22Rv1 (cell line): ENCODE measurements at regions not wholly inside any gene's neighbourhood (a gene's known extent, or its start where the extent isn't known, plus 50 kb on each side); places are given as distances from the start of the nearest gene placed in this dataset.

Experiments used
- H3K27ac ChIP-seq: fragments of 450-650 bp; 2 replicates; pipeline ENCODE4 v1.5.1; 2017
- ZFX ChIP-seq: fragments of 450-650 bp; IDR thresholded peaks from 2 replicates; pipeline ENCODE4 v1.6.1; 2017; ENCODE audit warnings: antibody characterized with exemption, borderline replicate concordance
- TF ChIP-seq, protein P1 (sequence below): fragments of 450-650 bp; IDR thresholded peaks from 2 replicates; pipeline ENCODE4 v1.5.1; 2017; ENCODE audit warnings: mild to moderate bottlenecking

GRCh38 chr16:77137045-77137444 is 53.9 kb upstream of the MON1B start:
- TF ChIP-seq, protein P1, sequence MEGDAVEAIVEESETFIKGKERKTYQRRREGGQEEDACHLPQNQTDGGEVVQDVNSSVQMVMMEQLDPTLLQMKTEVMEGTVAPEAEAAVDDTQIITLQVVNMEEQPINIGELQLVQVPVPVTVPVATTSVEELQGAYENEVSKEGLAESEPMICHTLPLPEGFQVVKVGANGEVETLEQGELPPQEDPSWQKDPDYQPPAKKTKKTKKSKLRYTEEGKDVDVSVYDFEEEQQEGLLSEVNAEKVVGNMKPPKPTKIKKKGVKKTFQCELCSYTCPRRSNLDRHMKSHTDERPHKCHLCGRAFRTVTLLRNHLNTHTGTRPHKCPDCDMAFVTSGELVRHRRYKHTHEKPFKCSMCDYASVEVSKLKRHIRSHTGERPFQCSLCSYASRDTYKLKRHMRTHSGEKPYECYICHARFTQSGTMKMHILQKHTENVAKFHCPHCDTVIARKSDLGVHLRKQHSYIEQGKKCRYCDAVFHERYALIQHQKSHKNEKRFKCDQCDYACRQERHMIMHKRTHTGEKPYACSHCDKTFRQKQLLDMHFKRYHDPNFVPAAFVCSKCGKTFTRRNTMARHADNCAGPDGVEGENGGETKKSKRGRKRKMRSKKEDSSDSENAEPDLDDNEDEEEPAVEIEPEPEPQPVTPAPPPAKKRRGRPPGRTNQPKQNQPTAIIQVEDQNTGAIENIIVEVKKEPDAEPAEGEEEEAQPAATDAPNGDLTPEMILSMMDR = no peak
- no peak for TF ChIP-seq ZFX
- H3K27ac ChIP-seq = no peak overlapping the region
